GM12874 (cell line): ENCODE measurements at regions not wholly inside any gene's neighbourhood (a gene's known extent, or its start where the extent isn't known, plus 50 kb on each side); places are given as distances from the start of the nearest gene placed in this dataset.

Experiments
- TF ChIP-seq, protein P1 (sequence below): IDR thresholded peaks from 2 replicates; pipeline ENCODE4 v1.5.1; 2011; ENCODE audit warnings: low read depth, mild to moderate bottlenecking, control low read depth, low read length, moderate library complexity; ENCODE audit not compliant: insufficient read depth

DNA sequence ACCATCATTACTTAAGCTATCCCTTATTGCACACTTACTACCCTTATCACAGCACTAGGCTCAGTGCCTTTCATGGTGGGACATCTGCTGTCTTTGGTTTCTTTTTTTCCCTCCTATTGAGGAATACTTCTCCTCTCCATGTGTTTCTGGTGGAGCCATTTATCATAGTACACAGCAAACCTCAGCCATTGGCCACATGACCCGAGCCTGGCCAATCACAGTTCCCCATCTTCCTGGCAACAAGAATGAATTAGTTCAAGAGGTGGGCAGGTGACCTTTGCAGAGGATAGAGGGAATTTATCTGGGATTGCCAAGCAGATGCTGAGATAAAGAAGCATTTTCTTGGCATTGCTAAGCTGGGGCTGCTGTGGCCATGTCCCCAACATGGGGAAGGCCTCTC lies 101.1 kb upstream of the ZNF618 start:
- TF ChIP-seq, protein P1, sequence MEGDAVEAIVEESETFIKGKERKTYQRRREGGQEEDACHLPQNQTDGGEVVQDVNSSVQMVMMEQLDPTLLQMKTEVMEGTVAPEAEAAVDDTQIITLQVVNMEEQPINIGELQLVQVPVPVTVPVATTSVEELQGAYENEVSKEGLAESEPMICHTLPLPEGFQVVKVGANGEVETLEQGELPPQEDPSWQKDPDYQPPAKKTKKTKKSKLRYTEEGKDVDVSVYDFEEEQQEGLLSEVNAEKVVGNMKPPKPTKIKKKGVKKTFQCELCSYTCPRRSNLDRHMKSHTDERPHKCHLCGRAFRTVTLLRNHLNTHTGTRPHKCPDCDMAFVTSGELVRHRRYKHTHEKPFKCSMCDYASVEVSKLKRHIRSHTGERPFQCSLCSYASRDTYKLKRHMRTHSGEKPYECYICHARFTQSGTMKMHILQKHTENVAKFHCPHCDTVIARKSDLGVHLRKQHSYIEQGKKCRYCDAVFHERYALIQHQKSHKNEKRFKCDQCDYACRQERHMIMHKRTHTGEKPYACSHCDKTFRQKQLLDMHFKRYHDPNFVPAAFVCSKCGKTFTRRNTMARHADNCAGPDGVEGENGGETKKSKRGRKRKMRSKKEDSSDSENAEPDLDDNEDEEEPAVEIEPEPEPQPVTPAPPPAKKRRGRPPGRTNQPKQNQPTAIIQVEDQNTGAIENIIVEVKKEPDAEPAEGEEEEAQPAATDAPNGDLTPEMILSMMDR: no peak

DNA sequence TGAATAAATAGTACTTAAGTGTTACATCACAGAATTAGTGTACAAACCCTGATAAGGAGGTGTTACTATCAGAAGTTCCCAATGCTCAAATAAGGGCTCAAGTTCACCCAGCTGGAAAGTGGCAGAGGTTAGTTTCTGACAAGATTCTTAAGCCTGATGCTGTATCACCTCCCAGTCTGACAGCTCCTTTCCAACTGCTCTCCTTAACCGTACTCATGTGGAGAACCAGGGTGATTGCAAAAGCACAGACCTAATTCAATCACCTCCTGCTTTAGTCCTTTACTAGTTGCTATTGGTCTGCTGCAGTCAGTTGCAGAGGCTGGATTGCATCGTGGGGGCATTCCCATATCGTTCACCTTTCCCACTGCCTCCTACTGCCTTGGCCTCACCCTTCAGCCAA lies 100.4 kb upstream of the ZNF618 start:
- TF ChIP-seq, protein P1: no peak

DNA sequence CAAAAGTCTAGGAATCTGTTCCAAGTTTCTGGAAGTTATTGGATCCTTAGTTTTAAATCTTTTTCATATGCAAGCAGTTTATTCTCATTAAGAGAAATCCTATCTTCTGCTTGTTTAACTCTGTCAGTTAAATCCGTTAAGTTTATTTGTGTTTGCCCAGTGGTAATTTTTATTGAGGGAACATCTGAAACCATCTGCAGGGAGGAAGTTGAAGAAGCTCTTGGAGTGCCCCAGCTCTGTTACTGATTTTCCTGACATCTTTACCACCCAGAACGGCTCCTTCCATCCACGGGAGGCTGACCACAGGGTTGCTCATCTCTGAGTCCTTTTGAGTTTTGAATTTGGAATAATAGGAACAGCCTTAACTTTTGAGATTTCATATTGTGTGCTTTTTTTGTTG lies 99.9 kb upstream of the ZNF618 start:
- TF ChIP-seq, protein P1: no peak

DNA sequence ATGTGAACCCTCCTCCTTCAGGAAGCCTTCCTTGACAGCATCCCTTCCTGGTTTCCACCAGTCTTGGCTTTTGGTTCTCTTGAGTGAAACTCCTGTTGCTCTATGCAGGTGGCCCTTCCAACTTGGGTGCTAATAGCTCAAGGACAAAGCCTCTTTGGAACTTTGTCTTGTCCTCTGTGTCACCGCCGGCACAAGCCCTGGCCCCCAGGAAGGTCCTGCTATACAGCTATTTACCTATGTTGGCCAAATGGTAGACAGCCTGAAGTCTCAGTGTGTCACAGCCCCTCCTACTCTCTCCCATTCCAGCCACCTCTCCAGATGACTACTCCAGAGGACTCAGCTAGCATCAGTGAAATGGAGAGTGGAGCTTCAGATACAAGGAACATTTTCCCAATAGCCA lies 94.7 kb upstream of the ZNF618 start:
- TF ChIP-seq, protein P1: no peak

DNA sequence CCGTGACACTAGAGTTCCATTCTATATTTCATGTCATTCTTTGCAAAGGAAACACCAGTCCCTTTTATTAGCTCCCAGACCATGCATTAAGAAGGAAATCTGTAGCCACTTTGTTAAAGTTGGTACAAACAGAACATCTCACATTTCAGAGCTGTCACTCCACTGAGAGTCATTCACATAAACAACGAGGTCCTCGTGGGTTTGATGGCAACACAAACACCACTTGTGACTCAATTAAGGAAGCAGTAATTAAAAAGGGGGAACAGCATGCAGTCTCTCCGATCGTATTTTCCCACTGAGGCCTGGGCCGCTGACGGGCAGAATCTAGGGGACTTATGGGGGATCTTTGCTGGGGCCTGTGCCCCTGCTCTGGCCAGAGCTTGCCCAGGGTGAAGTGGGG lies 94.2 kb upstream of the ZNF618 start:
- TF ChIP-seq, protein P1: no peak

DNA sequence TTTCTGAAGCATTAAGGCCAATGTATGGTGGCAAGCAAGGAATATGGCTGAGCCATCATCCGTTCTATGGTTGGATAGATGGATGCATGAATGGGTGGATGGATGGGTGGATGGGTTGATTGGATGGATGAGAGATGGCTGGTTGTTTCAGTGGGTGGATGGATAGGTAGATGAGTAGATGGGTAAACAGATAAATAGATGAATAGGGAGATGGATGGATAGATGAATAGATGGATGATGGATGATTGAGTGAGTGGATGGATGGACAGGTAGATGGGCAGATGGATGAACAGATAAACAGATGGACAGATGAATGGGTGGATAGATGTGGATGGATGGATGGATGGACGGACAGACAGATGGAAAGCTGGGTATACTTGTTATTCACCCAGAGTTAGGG lies 92.6 kb upstream of the ZNF618 start:
- TF ChIP-seq, protein P1: no peak

DNA sequence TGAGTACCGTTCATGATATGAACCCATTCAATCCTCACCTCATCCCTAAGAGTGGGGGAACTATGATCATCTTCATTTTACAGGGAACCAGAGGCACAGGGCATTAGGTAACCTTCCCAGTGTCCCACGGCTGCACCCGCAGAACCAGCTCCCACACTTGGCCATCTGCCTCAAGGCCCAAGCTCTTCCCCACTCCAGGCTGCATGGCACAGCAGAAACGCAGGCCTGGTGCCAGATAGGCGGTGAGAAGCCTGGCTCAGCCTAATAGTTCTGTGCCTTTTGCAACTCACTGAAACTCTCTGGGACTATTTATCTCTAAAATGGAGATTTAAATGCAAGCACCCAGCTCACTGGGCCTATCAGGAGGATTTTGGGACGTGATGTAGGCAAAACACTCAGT lies 90.8 kb upstream of the ZNF618 start:
- TF ChIP-seq, protein P1: no peak

DNA sequence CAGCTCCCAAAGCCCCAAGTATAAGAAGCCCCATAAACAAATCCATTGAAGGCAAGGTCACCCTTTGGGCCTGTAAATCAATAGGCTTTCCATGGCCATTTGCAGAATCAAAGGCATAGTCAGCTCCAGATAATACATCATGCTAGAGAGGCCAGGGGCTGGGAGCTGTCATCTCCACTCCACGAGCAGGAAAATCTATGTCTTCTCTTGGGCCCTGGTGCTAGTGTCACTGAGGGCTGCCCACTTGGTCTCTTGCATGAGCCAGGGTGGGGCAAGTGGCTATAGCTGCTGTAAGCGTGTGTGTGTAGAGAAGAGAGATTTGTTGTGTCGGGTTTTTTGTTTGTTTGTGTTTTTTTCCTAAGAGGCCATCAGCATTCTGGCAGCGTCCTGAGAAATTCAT lies 90.0 kb upstream of the ZNF618 start:
- TF ChIP-seq, protein P1: no peak
